Neural cell (in vitro differentiated cells): ENCODE measurements at regions not wholly inside any gene's neighbourhood (a gene's known extent, or its start where the extent isn't known, plus 50 kb on each side); places are given as distances from the start of the nearest gene placed in this dataset.

Source experiments
- CTCF ChIP-seq: fragments of 450-650 bp; IDR thresholded peaks from 2 replicates; pipeline ENCODE4 v1.5.1; 2014; ENCODE audit warnings: antibody characterized with exemption, mild to moderate bottlenecking, moderate library complexity; ENCODE audit not compliant: poor library complexity, severe bottlenecking
- EP300 ChIP-seq: fragments of 450-650 bp; conservative IDR thresholded peaks from 2 replicates; pipeline ENCODE4 v1.6.1; 2014; ENCODE audit warnings: antibody characterized with exemption, mild to moderate bottlenecking, moderate library complexity; ENCODE audit not compliant: poor library complexity, severe bottlenecking
- EZH2 ChIP-seq: fragments of 200-600, 300-800 bp; shearing (Covaris generic), sonication (generic); IDR thresholded peaks from 2 replicates; pipeline ENCODE4 v1.6.1; 2014; ENCODE audit warnings: antibody characterized with exemption, low read length, borderline replicate concordance, mild to moderate bottlenecking; ENCODE audit not compliant: insufficient read depth, poor library complexity, severe bottlenecking
- MXI1 ChIP-seq: fragments of 450-650 bp; conservative IDR thresholded peaks from 2 replicates; pipeline ENCODE4 v1.6.1; 2014; ENCODE audit warnings: antibody characterized with exemption, mild to moderate bottlenecking; ENCODE audit not compliant: poor library complexity, severe bottlenecking
- RAD21 ChIP-seq: fragments of 450-650 bp; conservative IDR thresholded peaks from 2 replicates; pipeline ENCODE4 v1.6.1; 2014; ENCODE audit warnings: antibody characterized with exemption, mild to moderate bottlenecking, moderate library complexity
- REST ChIP-seq: IDR thresholded peaks from 2 replicates; pipeline ENCODE4 v1.6.1; 2012; ENCODE audit warnings: borderline replicate concordance

GRCh38 chr9:29435368-29435767 is 1862.1 kb upstream of the C9orf72 start:
- no peak for TF ChIP-seq RAD21
- TF ChIP-seq EP300: no peak
- TF ChIP-seq MXI1: no peak
- TF ChIP-seq EZH2: no peak
- TF ChIP-seq CTCF: no peak
- TF ChIP-seq REST: no peak
